CD4-positive, alpha-beta T cell treated with Interleukin-12 subunit alpha and Interleukin-12 subunit beta, for 1 hour (primary cell): ENCODE measurements at regions not wholly inside any gene's neighbourhood (a gene's known extent, or its start where the extent isn't known, plus 50 kb on each side); places are given as distances from the start of the nearest gene placed in this dataset.

Experiments used
- DNase-seq: peaks from one replicate; pipeline ENCODE4 v3.0.0-alpha.2; 2020

DNA sequence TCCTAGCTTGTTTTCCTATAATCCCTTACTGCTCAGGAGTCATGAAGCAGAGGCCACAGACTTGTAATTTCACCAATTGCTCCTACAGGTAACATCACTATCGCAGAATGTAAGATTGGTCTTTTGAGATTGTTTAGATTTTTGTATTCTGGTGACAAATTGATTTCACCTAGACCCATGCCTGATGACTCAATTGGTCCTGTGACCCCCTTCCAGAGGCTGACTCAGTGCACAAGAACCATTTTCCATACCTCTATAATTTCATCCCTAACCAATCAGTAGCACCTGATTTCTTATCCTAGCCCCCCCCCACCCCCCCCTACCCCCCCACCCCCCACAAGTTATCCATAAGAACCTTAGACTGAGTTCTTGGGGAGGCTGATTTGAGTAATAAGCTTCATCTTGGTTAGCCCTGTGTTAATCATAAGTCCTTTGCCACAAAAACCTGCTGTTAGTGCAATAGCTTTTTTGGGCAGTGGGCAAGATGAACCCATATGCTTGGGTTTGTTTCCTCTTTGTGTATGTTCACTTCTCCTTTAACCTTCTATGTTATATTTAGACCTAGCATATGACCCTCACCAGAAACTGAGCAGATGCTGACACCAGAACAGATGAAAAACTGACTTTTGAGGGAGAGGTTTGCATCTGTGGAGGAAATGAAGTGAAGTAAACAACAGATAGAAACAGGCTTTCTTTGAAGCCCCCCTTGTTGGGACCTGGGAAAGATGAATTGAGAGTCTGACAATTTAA is 187.1 kb downstream of the KIF20B start:
- no peak for DNase-seq

DNA sequence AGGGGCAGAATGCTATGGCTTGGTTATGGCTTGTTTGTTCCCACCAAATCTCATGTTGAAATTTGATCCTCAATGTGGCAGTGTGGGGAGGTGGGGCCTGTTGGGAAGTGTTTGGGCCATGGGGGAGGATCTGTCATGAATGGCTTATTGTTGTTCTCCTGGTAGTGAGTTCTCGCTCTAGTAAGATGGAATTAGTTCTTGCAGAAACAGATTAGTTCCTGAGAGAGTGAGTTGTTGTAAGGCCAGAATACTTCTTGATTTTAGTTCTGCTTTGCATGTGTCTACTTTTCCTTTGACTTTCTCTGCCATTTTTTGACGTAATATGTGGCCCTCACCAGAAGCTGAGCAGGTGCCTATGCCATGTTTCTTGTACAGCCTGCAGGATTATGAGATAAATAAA is 188.2 kb downstream of the KIF20B start:
- no peak for DNase-seq

DNA sequence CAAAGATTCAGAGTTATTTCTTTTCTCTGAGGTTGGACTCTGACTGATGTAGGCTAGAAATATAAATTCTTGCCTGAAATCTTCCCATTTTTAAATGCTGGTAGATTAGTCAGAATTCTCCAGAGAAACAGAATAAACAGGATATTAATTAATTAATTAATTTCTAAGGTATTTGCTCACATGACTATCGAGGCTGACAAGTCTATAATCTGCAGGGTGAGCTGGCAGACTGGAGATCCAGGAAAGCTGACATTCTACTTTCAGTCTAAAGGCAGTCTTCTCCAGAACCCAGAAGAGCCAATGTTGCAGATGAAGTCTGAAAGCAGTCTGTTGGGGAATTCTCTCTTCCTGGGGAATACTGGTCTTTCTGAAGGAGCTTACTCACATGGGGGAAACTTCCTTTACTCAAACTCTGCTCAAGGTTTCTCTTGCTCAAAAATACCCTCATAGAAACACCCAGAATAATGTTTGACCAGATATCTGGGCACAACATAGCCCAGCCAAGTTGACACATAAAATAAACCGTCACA is 189.7 kb downstream of the KIF20B start:
- no peak for DNase-seq

GRCh38 chr10:89894051-89894450 is 192.7 kb downstream of the KIF20B start:
- DNase-seq, result no peak

DNA sequence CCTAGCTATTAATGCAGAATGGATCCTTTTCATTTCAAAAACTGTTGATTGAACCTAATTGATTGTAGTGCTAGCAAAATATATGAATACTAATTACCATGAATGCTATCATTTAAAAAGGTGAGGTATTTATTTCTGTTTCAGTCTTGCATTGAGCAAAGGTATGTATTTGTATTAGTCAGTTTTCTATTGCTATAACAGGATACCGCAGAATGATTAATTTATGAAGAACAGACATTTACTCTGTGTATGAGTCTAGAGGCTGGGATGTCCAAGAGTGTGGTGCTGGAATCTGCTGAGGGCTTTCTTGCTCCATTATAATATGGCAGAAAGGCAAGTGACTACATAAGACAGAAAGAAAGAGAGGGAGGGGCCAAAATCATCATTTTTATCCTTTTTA is 199.2 kb downstream of the KIF20B start:
- no peak for DNase-seq

- no peak for DNase-seq
These were observed 200.5 kb downstream of the KIF20B start for GRCh38 chr10:89901895-89902294.

GRCh38 chr10:89904755-89905154 is 203.4 kb downstream of the KIF20B start:
- DNase-seq, result no peak

- DNase-seq, result no peak
These were observed 208.4 kb downstream of the KIF20B start for GRCh38 chr10:89909752-89910151.

- DNase-seq, result no peak
These were observed 213.6 kb downstream of the KIF20B start for GRCh38 chr10:89915021-89915420.

GRCh38 chr10:89915968-89916367 is 214.6 kb downstream of the KIF20B start:
- DNase-seq, result no peak

GRCh38 chr10:89916468-89917215 is 215.3 kb downstream of the KIF20B start:
- DNase-seq, result no peak

- DNase-seq, result no peak
These were observed 220.0 kb downstream of the KIF20B start for GRCh38 chr10:89921403-89921802.

- DNase-seq, result no peak
These were observed 222.3 kb downstream of the KIF20B start for GRCh38 chr10:89923661-89924060.

GRCh38 chr10:89924261-89924660 is 222.9 kb downstream of the KIF20B start:
- DNase-seq, result no peak

DNA sequence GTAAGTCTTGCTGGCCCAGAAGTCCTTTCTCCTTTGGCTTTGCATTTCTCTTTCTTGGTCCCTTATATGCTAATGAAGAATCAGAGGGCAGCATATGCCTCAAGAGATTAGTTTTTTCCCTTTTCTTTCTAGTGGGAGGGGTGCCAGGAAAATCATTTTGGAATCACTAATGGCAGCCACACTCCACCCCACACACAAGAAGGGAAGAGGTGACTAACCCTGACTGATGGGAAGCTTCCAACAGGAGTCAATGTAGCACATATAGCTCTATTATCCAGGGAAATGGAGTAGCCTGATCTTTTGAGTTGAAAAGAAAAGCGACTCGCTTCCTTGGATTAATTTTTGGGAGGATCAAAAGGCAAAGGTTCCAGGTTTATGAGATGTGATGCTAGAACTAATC is 225.3 kb downstream of the KIF20B start:
- no peak for DNase-seq

GRCh38 chr10:89929282-89930026 is 228.1 kb downstream of the KIF20B start:
- DNase-seq, result no peak

- DNase-seq, result no peak
These were observed 236.1 kb downstream of the KIF20B start for GRCh38 chr10:89937494-89937893.

GRCh38 chr10:89940076-89940475 is 238.7 kb downstream of the KIF20B start:
- DNase-seq, result no peak

DNA sequence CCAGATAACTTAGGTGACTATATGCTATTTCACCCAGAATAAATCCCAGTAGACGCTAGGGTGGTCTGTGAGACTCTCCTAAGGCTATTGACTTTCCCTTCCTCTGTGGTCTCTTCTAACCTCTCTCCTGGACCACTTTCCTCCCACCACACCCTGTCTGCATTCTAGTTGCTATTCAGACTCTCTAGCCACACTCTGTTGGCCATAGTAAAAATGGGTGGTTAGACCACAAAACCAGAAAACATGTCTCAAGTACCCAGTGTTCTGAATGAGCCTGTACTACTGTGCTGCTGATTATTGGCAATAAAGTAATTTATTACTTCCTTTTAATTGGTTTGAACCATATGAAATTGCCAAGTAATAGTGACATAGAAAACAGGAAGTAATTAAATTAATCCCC is 240.8 kb downstream of the KIF20B start:
- no peak for DNase-seq

- DNase-seq, result no peak
These were observed 242.7 kb downstream of the KIF20B start for GRCh38 chr10:89944138-89944537.

DNA sequence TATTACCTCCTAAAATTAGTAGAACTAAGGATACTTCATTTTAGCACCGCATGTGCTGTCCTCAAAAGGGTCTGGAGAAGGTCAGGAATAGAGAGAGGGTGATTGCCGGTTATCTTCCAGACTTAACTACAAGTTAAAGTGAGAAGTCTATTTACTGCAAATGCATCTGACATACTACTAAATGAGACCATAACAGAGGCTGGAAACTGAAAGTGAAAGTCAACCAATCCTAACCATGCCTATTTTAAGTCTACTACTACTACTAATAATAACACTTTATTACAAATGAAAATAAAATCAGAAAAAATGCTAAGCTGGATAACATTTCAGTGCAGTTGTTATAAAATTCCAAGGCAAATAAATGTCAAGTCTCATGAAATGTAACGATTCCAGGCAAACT is 244.7 kb downstream of the KIF20B start:
- peak; percentile 6 for DNase-seq

- DNase-seq, result no peak
These were observed 248.1 kb downstream of the KIF20B start for GRCh38 chr10:89949496-89949895.

DNA sequence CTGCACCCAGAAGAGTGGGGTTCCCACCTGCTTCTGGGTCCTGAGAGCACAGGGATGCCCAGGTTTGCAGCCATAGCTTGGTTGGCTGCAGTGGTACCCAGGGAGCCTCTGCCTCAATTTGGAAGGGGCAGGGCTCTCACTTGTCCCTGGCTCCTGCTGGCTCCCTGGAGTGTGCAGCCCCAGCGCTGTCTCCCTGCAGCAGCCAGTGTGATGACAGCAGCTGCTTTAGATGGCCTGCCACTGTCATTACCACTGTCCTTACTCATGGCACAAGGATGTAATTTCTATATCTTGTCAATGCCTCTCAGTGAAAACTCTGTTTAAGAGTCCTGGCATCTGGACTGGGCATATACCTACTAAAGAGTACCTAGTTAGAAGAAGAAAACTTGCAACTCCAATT is 250.9 kb downstream of the KIF20B start:
- no peak for DNase-seq

- no peak for DNase-seq
These were observed 251.4 kb downstream of the KIF20B start for GRCh38 chr10:89952751-89953150.
